RWPE1 (cell line): ENCODE measurements at regions not wholly inside any gene's neighbourhood (a gene's known extent, or its start where the extent isn't known, plus 50 kb on each side); places are given as distances from the start of the nearest gene placed in this dataset.

Experiments
- CTCF ChIA-PET: fragments of 350-600 bp; sonication (Branson Sonifier 250); formaldehyde crosslinking; extraction: SDS; loops from one replicate; lab custom pipeline; 2021; lab: Yijun Ruan, JAX
- POLR2A ChIA-PET: fragments of 400-600 bp; formaldehyde crosslinking; extraction: SDS; loops from one replicate; lab custom pipeline; 2020; ENCODE audit warnings: antibody characterized with exemption; ENCODE audit not compliant: low non-redundant PET; lab: Yijun Ruan, JAX
- DNase-seq: peaks from one replicate; pipeline ENCODE4 v3.0.0; 2012; ENCODE audit warnings: low spot score
- H3K27ac ChIP-seq: fragments of 450-650 bp; 2 replicates; pipeline ENCODE4 v1.5.1; 2017
- TF ChIP-seq, protein P1 (sequence below): fragments of 450-650 bp; conservative IDR thresholded peaks from 2 replicates; pipeline ENCODE4 v1.5.1; 2017; ENCODE audit warnings: low read depth, mild to moderate bottlenecking

- H3K27ac ChIP-seq, result no peak overlapping the region
- DNase-seq, result no peak
- CTCF ChIA-PET, result no interaction called here
- TF ChIP-seq, protein P1, sequence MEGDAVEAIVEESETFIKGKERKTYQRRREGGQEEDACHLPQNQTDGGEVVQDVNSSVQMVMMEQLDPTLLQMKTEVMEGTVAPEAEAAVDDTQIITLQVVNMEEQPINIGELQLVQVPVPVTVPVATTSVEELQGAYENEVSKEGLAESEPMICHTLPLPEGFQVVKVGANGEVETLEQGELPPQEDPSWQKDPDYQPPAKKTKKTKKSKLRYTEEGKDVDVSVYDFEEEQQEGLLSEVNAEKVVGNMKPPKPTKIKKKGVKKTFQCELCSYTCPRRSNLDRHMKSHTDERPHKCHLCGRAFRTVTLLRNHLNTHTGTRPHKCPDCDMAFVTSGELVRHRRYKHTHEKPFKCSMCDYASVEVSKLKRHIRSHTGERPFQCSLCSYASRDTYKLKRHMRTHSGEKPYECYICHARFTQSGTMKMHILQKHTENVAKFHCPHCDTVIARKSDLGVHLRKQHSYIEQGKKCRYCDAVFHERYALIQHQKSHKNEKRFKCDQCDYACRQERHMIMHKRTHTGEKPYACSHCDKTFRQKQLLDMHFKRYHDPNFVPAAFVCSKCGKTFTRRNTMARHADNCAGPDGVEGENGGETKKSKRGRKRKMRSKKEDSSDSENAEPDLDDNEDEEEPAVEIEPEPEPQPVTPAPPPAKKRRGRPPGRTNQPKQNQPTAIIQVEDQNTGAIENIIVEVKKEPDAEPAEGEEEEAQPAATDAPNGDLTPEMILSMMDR, result no peak
- POLR2A ChIA-PET, result no interaction called here
Observed at GRCh38 chr11:29249713-29250112, 767.1 kb downstream of the KCNA4 start.

DNA sequence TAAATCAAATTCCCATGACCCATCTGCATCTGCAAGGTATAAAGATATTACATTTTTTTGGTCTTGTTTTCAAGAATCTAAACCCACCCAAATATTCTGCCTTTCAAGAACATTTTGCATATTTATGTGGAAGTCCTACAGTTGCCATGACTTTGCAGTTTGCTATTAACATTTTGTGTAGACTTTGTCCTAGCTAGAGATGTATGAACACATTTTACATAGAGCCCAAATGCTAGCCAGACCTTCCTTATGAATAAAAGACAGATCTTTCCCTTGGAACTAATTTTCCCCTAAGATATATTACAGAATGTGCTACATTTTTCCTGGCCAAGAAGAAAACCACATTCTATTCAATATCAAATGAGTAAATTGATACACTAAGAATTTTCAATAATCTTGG, 772.5 kb downstream of the KCNA4 start:
- CTCF ChIA-PET, result no interaction called here
- no peak for DNase-seq
- H3K27ac ChIP-seq, result no peak overlapping the region
- TF ChIP-seq, protein P1, result no peak
- POLR2A ChIA-PET, result no interaction called here

- H3K27ac ChIP-seq, result no peak overlapping the region
- CTCF ChIA-PET, result no interaction called here
- TF ChIP-seq, protein P1, result no peak
- no peak for DNase-seq
- POLR2A ChIA-PET, result no interaction called here
Observed at GRCh38 chr11:29243616-29244015, 773.2 kb downstream of the KCNA4 start.

- ChIA-PET POLR2A (no interaction called here), CTCF (no interaction called here)
- H3K27ac ChIP-seq, result no peak overlapping the region
- no peak for DNase-seq
- TF ChIP-seq, protein P1, result no peak
Observed at GRCh38 chr11:29231991-29232390, 784.8 kb downstream of the KCNA4 start.

DNA sequence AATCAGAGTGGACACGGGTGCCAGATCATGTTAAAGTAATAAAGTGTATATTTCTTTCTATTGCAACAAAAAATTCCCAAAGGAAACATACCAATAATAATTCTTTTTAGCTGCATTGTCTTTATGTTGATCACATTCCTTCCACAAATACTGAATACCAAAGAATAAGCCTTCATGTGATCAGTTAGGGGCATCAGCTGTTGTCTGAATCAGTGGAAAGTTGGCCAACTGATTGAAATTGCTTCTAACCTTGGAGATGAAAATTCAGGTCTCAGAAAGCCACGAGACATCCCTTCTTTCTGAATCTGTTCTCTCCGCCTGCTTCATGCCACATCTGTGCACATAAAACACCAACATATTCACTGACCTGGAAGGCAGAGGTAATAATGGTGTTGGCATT, 785.2 kb downstream of the KCNA4 start:
- no peak for DNase-seq
- POLR2A ChIA-PET, result no interaction called here
- TF ChIP-seq, protein P1, result no peak
- no peak overlapping the region for H3K27ac ChIP-seq
- CTCF ChIA-PET, result no interaction called here

GRCh38 chr11:29227811-29228210, 789.0 kb downstream of the KCNA4 start:
- TF ChIP-seq, protein P1, result no peak
- H3K27ac ChIP-seq, result no peak overlapping the region
- ChIA-PET CTCF (interaction anchor here (0.6 kb wide), 1 partner anchor 12 kb away, joined by 3 read pairs; no protein-coding TSS in a partner anchor), POLR2A (no interaction called here)
- no peak for DNase-seq
